GM12878 (cell line): ENCODE measurements at regions not wholly inside any gene's neighbourhood (a gene's known extent, or its start where the extent isn't known, plus 50 kb on each side); places are given as distances from the start of the nearest gene placed in this dataset.

Experiments used
- ATAC-seq: fragments of 200-7000 bp; cut with Tn5 transposase; 3 replicates; pipeline ENCODE4 v1.9.1; 2020; ENCODE audit warnings: mild to moderate bottlenecking, moderate library complexity
- BruUV-seq: library from RNA; stranded (reverse); fragments of 400-500 nt; replicated peaks from 2 replicates; lab custom pipeline; 2021; lab: Mats Ljungman, UMichigan
- CTCF ChIA-PET: fragments of 300-600 bp; sonication (Branson Sonifier 250); formaldehyde crosslinking; extraction: SDS; loops from one replicate; lab custom pipeline; 2021; ENCODE audit warnings: inconsistent platforms; lab: Yijun Ruan, JAX
- POLR2A ChIA-PET: fragments of 350-600 bp; formaldehyde crosslinking; extraction: SDS; loops from one replicate; lab custom pipeline; 2021; ENCODE audit warnings: inconsistent platforms; lab: Charles Lee
- RAD21 ChIA-PET: fragments of 300-600 bp; sonication (Branson Sonifier 250); formaldehyde crosslinking; loops from one replicate; lab custom pipeline; 2023; ENCODE audit warnings: antibody characterized with exemption; ENCODE audit not compliant: unreplicated experiment; lab: Charles Lee
- SMC1A ChIA-PET: fragments of 300-600 bp; sonication (Branson Sonifier 250); formaldehyde crosslinking; loops from one replicate; lab custom pipeline; 2023; ENCODE audit not compliant: unreplicated experiment, uncharacterized antibody; lab: Charles Lee
- DNase-seq: peaks from one replicate; pipeline ENCODE4 v3.0.0-alpha.2; 2011; ENCODE audit warnings: low read depth, low spot score
- FAIRE-seq: peaks from 3 replicates; lab custom pipeline; 2011; peaks lifted over from hg19 to GRCh38; lab: Jason Lieb, UNC
- H2AFZ ChIP-seq: 2 replicates; pipeline ENCODE4 v1.6.0; 2011; ENCODE audit warnings: low read depth, low read length, control low read depth; ENCODE audit not compliant: control insufficient read depth
- H3K27ac ChIP-seq: 2 replicates; pipeline ENCODE4 v1.5.1; 2011; ENCODE audit warnings: control low read depth; ENCODE audit not compliant: control insufficient read depth, insufficient read depth
- H3K27me3 ChIP-seq, 2 experiments: replicated peaks in 1 of 2; 2 replicates each; pipeline versions ENCODE4 v1.6.0 to v1.6.1; 2011; ENCODE audit warnings: low read length in 1 of 2; ENCODE audit not compliant: control insufficient read depth in 2 of 2, insufficient read depth in 2 of 2
- H3K36me3 ChIP-seq, 2 experiments: 2 replicates each; pipeline ENCODE4 v1.5.1; 2011; ENCODE audit warnings: low read length in 1 of 2; ENCODE audit not compliant: control insufficient read depth in 2 of 2, insufficient read depth in 2 of 2
- H3K4me1 ChIP-seq: 2 replicates; pipeline ENCODE4 v1.6.1; 2011; ENCODE audit warnings: mild to moderate bottlenecking, low read length, moderate library complexity, mixed read lengths; ENCODE audit not compliant: control insufficient read depth, insufficient read depth
- H3K4me2 ChIP-seq: 2 replicates; pipeline ENCODE4 v1.6.0; 2011; ENCODE audit warnings: control low read depth; ENCODE audit not compliant: control insufficient read depth, insufficient read depth
- H3K4me3 ChIP-seq: fragments of 200-600 bp; sonication (generic); 2 replicates; pipeline ENCODE4 v1.5.1; 2016
- H3K79me2 ChIP-seq: 2 replicates; pipeline ENCODE4 v1.6.0; 2011; ENCODE audit warnings: low read length; ENCODE audit not compliant: control insufficient read depth, insufficient read depth
- H3K9ac ChIP-seq: 2 replicates; pipeline ENCODE4 v1.8.0; 2011; ENCODE audit warnings: low read length, control low read depth, mixed read lengths; ENCODE audit not compliant: control insufficient read depth, insufficient read depth
- H3K9me3 ChIP-seq: replicated peaks from 3 replicates; pipeline ENCODE4 v1.5.1; 2011; ENCODE audit warnings: mild to moderate bottlenecking, low read length; ENCODE audit not compliant: control insufficient read depth, insufficient read depth
- H4K20me1 ChIP-seq: 2 replicates; pipeline ENCODE4 v1.6.0; 2011; ENCODE audit not compliant: control insufficient read depth, insufficient read depth
- ATF7 ChIP-seq: fragments of 450-650 bp; IDR thresholded peaks from 2 replicates; pipeline ENCODE4 v1.6.1; 2016; ENCODE audit warnings: low read depth, mild to moderate bottlenecking
- BCL11A ChIP-seq: IDR thresholded peaks from 2 replicates; pipeline ENCODE4 v1.6.1; 2011; ENCODE audit warnings: low read depth, low read length
- CBX5 ChIP-seq: sonication (generic); IDR thresholded peaks from 2 replicates; pipeline ENCODE4 v1.6.1; 2016; ENCODE audit warnings: low read depth, moderate library complexity, mild to moderate bottlenecking, inconsistent platforms
- CEBPB ChIP-seq, 2 experiments: fragments of 150-350 bp in 1 of 2; IDR thresholded peaks; 2 replicates each; pipeline ENCODE4 v1.6.1; 2012 to 2014; ENCODE audit warnings: low read depth in 2 of 2, low read length in 2 of 2, borderline replicate concordance in 1 of 2, inconsistent platforms in 1 of 2
- EED ChIP-seq: sonication (generic); IDR thresholded peaks from 2 replicates; pipeline ENCODE4 v1.6.1; 2016; ENCODE audit warnings: antibody characterized with exemption, low read depth
- LARP7 ChIP-seq: fragments of 450-650 bp; IDR thresholded peaks from 2 replicates; pipeline ENCODE4 v1.6.1; 2017; ENCODE audit warnings: mild to moderate bottlenecking
- MEF2B ChIP-seq: fragments of 450-650 bp; IDR thresholded peaks from 2 replicates; pipeline ENCODE4 v1.6.1; 2018; ENCODE audit warnings: mild to moderate bottlenecking, moderate library complexity; ENCODE audit not compliant: partially characterized antibody, poor library complexity, severe bottlenecking
- NFYA ChIP-seq: IDR thresholded peaks from 2 replicates; pipeline ENCODE4 v1.6.1; 2011; ENCODE audit warnings: low read depth, mild to moderate bottlenecking, low read length, improper control_type of control experiment, borderline replicate concordance
- NR2C1 ChIP-seq: fragments of 450-650 bp; IDR thresholded peaks from 2 replicates; pipeline ENCODE4 v1.6.1; 2017; ENCODE audit warnings: antibody characterized with exemption, mild to moderate bottlenecking, moderate library complexity
- PML ChIP-seq: IDR thresholded peaks from 2 replicates; pipeline ENCODE4 v1.6.1; 2012; ENCODE audit warnings: low read length, inconsistent platforms
- SIX5 ChIP-seq: IDR thresholded peaks from 2 replicates; pipeline ENCODE4 v1.6.1; 2011; ENCODE audit warnings: mild to moderate bottlenecking, low read depth, low read length, moderate library complexity; ENCODE audit not compliant: severe bottlenecking
- SMAD1 ChIP-seq: fragments of 450-650 bp; IDR thresholded peaks from 2 replicates; pipeline ENCODE4 v1.6.1; 2018; ENCODE audit warnings: mild to moderate bottlenecking, low read depth; ENCODE audit not compliant: partially characterized antibody
- SMC3 ChIP-seq: IDR thresholded peaks from 2 replicates; pipeline ENCODE4 v1.6.1; 2011; ENCODE audit warnings: low read length, improper control_type of control experiment, borderline replicate concordance
- STAT3 ChIP-seq: IDR thresholded peaks from 2 replicates; pipeline ENCODE4 v1.6.1; 2011; ENCODE audit warnings: low read depth, low read length, improper control_type of control experiment
- ZZZ3 ChIP-seq: IDR thresholded peaks from 2 replicates; pipeline ENCODE4 v1.6.1; 2011; ENCODE audit warnings: low read depth; ENCODE audit not compliant: control insufficient read depth, insufficient read length
- WGBS: methylation state at CpG from one replicate; pipeline ENCODE4 v1.1.6; 2016; ENCODE audit warnings: low lambda C conversion rate; ENCODE audit not compliant: insufficient replicate concordance, insufficient coverage; ENCODE audit errors: missing lambda C conversion rate; 5-methylcytosine and 5-hydroxymethylcytosine counted together
- in situ Hi-C: fragments of 300-500 bp; cut with MboI; formaldehyde crosslinking; loops from 9 replicates; pipeline ENCODE4 v1.14.3; 2018; ENCODE audit warnings: mixed read lengths
- intact Hi-C: fragments of 100-400 bp; cut with micrococcal nuclease; formaldehyde crosslinking; loops from one replicate; pipeline ENCODE4 v1.14.2; 2022; ENCODE audit not compliant: unreplicated experiment
- TF ChIP-seq, protein P1 (sequence below): IDR thresholded peaks from 2 replicates; pipeline ENCODE4 v1.6.1; 2012; ENCODE audit warnings: improper control_type of control experiment, low read depth, low read length; ENCODE audit not compliant: insufficient replicate concordance

DNA sequence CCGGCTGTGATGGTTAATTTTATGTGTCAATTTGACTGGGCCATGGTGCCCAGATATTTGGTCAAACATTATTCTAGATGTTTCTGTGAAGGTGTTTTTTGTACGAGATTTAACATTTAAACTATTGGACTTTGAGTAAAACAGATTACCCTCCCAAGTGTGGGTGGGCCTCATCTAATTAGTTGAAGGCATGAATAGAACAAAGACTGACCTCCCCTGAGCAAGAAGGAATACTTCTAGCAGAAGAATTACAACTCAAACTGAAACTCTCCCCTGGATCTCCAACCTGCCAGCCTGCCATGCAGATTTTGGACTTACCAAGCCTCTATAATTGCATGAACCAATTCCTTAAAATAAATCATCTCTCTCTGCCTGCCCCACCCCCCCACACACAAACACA is 132.5 kb downstream of the DHX15 start:
- Histone ChIP-seq H3K36me3 (no peaks in the 10 kb centered on the region), H3K4me1 (no peaks in the 10 kb centered on the region), H3K4me2 (no peak overlapping the region), H2AFZ (no peak overlapping the region), H3K27ac (no peak overlapping the region), H3K9ac (no peak overlapping the region), H3K79me2 (no peaks in the 10 kb centered on the region)
- ChIA-PET CTCF (no interaction called here), SMC1A (no interaction called here), RAD21 (no interaction called here)
- no TSS peak for BruUV-seq
- intact Hi-C loops (no loop called here), in situ Hi-C loops (no loop called here)
- 24% methylated on average over 2 of the region's 2 CpGs for WGBS
- DNase-seq (no peak), ATAC-seq (no peak)
- TF ChIP-seq LARP7 (no peak), PML (no peak), CBX5 (no peak), EED (no peak), MEF2B (no peak), NFYA (no peak), BCL11A (no peak), SMC3 (no peak), ATF7 (no peak)
- TF ChIP-seq, all 136 proteins: peak for 0
- Histone ChIP-seq H3K9me3 (no peaks in the 10 kb centered on the region), H4K20me1 (no peaks in the 10 kb centered on the region), H3K27me3 (no peaks in the 10 kb centered on the region), H3K4me3 (no peak overlapping the region)
- POLR2A ChIA-PET: no interaction called here
- no peak for FAIRE-seq

DNA sequence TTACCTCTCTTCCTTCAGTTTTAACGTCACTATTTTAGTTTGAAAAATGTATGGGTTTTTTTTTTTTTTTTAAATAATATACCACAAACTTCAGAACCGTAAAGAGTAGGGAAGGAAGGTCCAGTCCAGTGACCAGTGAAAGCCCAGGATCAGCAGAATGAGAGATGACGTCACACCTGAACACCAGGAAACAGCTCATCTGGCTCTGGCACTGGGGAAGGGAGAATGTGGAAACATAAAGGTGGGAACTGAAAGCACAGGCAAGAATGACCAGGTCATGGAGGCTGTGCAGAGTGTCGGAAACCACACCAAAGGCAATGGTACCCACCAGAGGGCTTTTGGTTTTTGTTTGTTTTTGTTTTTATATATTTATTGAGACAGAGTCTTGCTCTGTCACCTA is 141.2 kb downstream of the DHX15 start:
- ChIA-PET SMC1A (no interaction called here), POLR2A (no interaction called here), RAD21 (no interaction called here), CTCF (no interaction called here)
- H3K27ac ChIP-seq: no peak overlapping the region
- 24% methylated on average over 4 of the region's 4 CpGs for WGBS
- BruUV-seq: no TSS peak
- no peaks in the 10 kb centered on the region for H3K79me2 ChIP-seq
- H3K27me3 ChIP-seq: no peaks in the 10 kb centered on the region; a peak in 3 of 4 replicates
- DNase-seq (no peak), FAIRE-seq (no peak), ATAC-seq (no peak)
- H3K9ac ChIP-seq: no peak overlapping the region
- no peak overlapping the region for H2AFZ ChIP-seq
- no peaks in the 10 kb centered on the region for H3K9me3 ChIP-seq
- H3K4me2 ChIP-seq: no peak overlapping the region
- intact Hi-C loops: no loop called here
- no peaks in the 10 kb centered on the region for H3K4me1 ChIP-seq
- in situ Hi-C loops: no loop called here
- no peaks in the 10 kb centered on the region for H3K36me3 ChIP-seq
- H3K4me3 ChIP-seq: no peak overlapping the region
- no peaks in the 10 kb centered on the region for H4K20me1 ChIP-seq
- TF ChIP-seq SIX5: no peak
- no peak for TF ChIP-seq BCL11A
- no peak for TF ChIP-seq SMAD1
- TF ChIP-seq STAT3: no peak
- TF ChIP-seq CEBPB (IDR thresholded peaks at IDR 0.05; ENCODE audit: borderline replicate concordance in 1 of 2, low read depth in 2 of 2, low read length in 2 of 2): no peak
- TF ChIP-seq, protein P1, sequence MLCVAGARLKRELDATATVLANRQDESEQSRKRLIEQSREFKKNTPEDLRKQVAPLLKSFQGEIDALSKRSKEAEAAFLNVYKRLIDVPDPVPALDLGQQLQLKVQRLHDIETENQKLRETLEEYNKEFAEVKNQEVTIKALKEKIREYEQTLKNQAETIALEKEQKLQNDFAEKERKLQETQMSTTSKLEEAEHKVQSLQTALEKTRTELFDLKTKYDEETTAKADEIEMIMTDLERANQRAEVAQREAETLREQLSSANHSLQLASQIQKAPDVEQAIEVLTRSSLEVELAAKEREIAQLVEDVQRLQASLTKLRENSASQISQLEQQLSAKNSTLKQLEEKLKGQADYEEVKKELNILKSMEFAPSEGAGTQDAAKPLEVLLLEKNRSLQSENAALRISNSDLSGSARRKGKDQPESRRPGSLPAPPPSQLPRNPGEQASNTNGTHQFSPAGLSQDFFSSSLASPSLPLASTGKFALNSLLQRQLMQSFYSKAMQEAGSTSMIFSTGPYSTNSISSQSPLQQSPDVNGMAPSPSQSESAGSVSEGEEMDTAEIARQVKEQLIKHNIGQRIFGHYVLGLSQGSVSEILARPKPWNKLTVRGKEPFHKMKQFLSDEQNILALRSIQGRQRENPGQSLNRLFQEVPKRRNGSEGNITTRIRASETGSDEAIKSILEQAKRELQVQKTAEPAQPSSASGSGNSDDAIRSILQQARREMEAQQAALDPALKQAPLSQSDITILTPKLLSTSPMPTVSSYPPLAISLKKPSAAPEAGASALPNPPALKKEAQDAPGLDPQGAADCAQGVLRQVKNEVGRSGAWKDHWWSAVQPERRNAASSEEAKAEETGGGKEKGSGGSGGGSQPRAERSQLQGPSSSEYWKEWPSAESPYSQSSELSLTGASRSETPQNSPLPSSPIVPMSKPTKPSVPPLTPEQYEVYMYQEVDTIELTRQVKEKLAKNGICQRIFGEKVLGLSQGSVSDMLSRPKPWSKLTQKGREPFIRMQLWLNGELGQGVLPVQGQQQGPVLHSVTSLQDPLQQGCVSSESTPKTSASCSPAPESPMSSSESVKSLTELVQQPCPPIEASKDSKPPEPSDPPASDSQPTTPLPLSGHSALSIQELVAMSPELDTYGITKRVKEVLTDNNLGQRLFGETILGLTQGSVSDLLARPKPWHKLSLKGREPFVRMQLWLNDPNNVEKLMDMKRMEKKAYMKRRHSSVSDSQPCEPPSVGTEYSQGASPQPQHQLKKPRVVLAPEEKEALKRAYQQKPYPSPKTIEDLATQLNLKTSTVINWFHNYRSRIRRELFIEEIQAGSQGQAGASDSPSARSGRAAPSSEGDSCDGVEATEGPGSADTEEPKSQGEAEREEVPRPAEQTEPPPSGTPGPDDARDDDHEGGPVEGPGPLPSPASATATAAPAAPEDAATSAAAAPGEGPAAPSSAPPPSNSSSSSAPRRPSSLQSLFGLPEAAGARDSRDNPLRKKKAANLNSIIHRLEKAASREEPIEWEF: no peak
- no peak for TF ChIP-seq ZZZ3
- no peak for TF ChIP-seq NR2C1
- no peak for TF ChIP-seq CBX5
